Thyroid gland (tissue), 4 donors: ENCODE measurements at regions not wholly inside any gene's neighbourhood (a gene's known extent, or its start where the extent isn't known, plus 50 kb on each side); places are given as distances from the start of the nearest gene placed in this dataset.
A peak's percentile ranks its signal among the peaks of the same experiment; 100 is the strongest.

ENCODE experiments used
- DNase-seq, 2 donors: peaks; one replicate each; pipeline ENCODE4 v3.0.0-alpha.2; 2019
- H3K27ac ChIP-seq, 3 donors: fragments of 200-600 bp; sonication (generic); 1 replicate in 2 of 3; 2 replicates in 1 of 3; pipeline ENCODE4 v1.5.1; 2016 to 2019; ENCODE audit warnings: mild to moderate bottlenecking in 1 of 3, moderate library complexity in 1 of 3
- H3K27me3 ChIP-seq: fragments of 200-600 bp; sonication (generic); one replicate; pipeline ENCODE4 v1.5.1; 2019
- H3K36me3 ChIP-seq, 2 donors: fragments of 200-600 bp; sonication (generic); one replicate each; pipeline ENCODE4 v1.5.1; 2016 to 2019
- H3K4me1 ChIP-seq, 2 donors: fragments of 200-600 bp; sonication (generic); one replicate each; pipeline ENCODE4 v1.5.1; 2017 to 2019
- H3K4me3 ChIP-seq, 3 donors: fragments of 200-600 bp; sonication (generic); replicated peaks in 1 of 3; 1 replicate in 2 of 3; 2 replicates in 1 of 3; pipeline ENCODE4 v1.5.1; 2016; ENCODE audit warnings: mild to moderate bottlenecking in 1 of 3
- H3K9me3 ChIP-seq: fragments of 200-600 bp; sonication (generic); one replicate; pipeline ENCODE4 v1.5.1; 2017
- CTCF ChIP-seq, 6 experiments: fragments of 200-600 bp in 3 of 6; fragments of 450-650 bp in 3 of 6; sonication (generic) in 3 of 6; IDR thresholded peaks; one replicate each; pipeline ENCODE4 v1.5.1; 2016 to 2019; ENCODE audit warnings: antibody characterized with exemption in 6 of 6, mild to moderate bottlenecking in 2 of 6, inconsistent platforms in 1 of 6, moderate library complexity in 1 of 6
- POLR2A ChIP-seq, 2 donors: fragments of 450-650 bp; IDR thresholded peaks; one replicate each; pipeline ENCODE4 v1.6.1; 2017; ENCODE audit warnings: antibody characterized with exemption in 2 of 2, mild to moderate bottlenecking in 2 of 2, moderate library complexity in 1 of 2
- WGBS, 2 donors: methylation state at CpG; one replicate each; pipeline ENCODE4 v1.1.5; 2017; 5-methylcytosine and 5-hydroxymethylcytosine counted together
- intact Hi-C: fragments of 100-400 bp; cut with DNase I; formaldehyde crosslinking; loops from one replicate; pipeline ENCODE4 v1.15.1; 2023

- TF ChIP-seq POLR2A (IDR thresholded peaks at IDR 0.05) (no peak), CTCF (IDR thresholded peaks at IDR 0.05) (no peak)
- no peaks in the 10 kb centered on the region for H3K27me3 ChIP-seq
- no peak for DNase-seq
- WGBS, 2 donors: 64 to 70% methylated on average over 3 of the region's 3 CpGs
- peaks cover 0 to 21% of the 10 kb centered on the region in 2 donors for H3K4me1 ChIP-seq
- H3K36me3 ChIP-seq: no peaks in the 10 kb centered on the region
- no peak overlapping the region for H3K27ac ChIP-seq
- H3K9me3 ChIP-seq: no peaks in the 10 kb centered on the region
- intact Hi-C loops: no loop called here
- no peak overlapping the region for H3K4me3 ChIP-seq
These were observed 136.4 kb downstream of the SOCS6 start for GRCh38 chr18:70425236-70425635.

- no peak for DNase-seq
- no peaks in the 10 kb centered on the region for H3K36me3 ChIP-seq
- H3K9me3 ChIP-seq: no peaks in the 10 kb centered on the region
- intact Hi-C loops: no loop called here
- 34 to 39% methylated on average over 4 of the region's 4 CpGs for WGBS, 2 donors
- H3K27me3 ChIP-seq: no peaks in the 10 kb centered on the region
- peaks cover 0 to 21% of the 10 kb centered on the region in 2 donors for H3K4me1 ChIP-seq
- no peak overlapping the region for H3K27ac ChIP-seq
- H3K4me3 ChIP-seq: no peak overlapping the region
- TF ChIP-seq CTCF (IDR thresholded peaks at IDR 0.05) (no peak), POLR2A (IDR thresholded peaks at IDR 0.05) (no peak)
These were observed 135.1 kb downstream of the SOCS6 start for GRCh38 chr18:70423988-70424387.

GRCh38 chr18:70423120-70423519, 134.3 kb downstream of the SOCS6 start:
- H3K4me1 ChIP-seq: peaks cover 0 to 21% of the 10 kb centered on the region in 2 donors
- 56 to 61% methylated on average over 5 of the region's 5 CpGs for WGBS, 2 donors
- no peaks in the 10 kb centered on the region for H3K27me3 ChIP-seq
- H3K9me3 ChIP-seq: no peaks in the 10 kb centered on the region
- peak overlapping the region in 1 of 3 donors; percentile 32 for H3K27ac ChIP-seq
- TF ChIP-seq CTCF (IDR thresholded peaks at IDR 0.05) (no peak), POLR2A (IDR thresholded peaks at IDR 0.05) (no peak)
- intact Hi-C loops: no loop called here
- no peaks in the 10 kb centered on the region for H3K36me3 ChIP-seq
- no peak for DNase-seq
- H3K4me3 ChIP-seq: no peak overlapping the region

- DNase-seq: no peak
- Histone ChIP-seq H3K27me3 (no peaks in the 10 kb centered on the region), H3K4me1 (peaks cover 0 to 21% of the 10 kb centered on the region in 2 donors), H3K4me3 (no peak overlapping the region), H3K9me3 (no peaks in the 10 kb centered on the region), H3K36me3 (no peaks in the 10 kb centered on the region), H3K27ac (peak overlapping the region in 1 of 3 donors; percentile 32)
- TF ChIP-seq CTCF (IDR thresholded peaks at IDR 0.05) (no peak), POLR2A (IDR thresholded peaks at IDR 0.05) (no peak)
- 64 to 67% methylated on average over 1 of the region's 1 CpG for WGBS, 2 donors
- intact Hi-C loops: no loop called here
These were observed 133.6 kb downstream of the SOCS6 start for GRCh38 chr18:70422391-70422965.

- H3K36me3 ChIP-seq: no peaks in the 10 kb centered on the region
- H3K9me3 ChIP-seq: no peaks in the 10 kb centered on the region
- TF ChIP-seq POLR2A (IDR thresholded peaks at IDR 0.05) (no peak), CTCF (IDR thresholded peaks at IDR 0.05) (no peak)
- peak; percentile 29 to 41 for DNase-seq
- intact Hi-C loops: no loop called here
- no peak overlapping the region for H3K27ac ChIP-seq
- peaks cover 0 to 21% of the 10 kb centered on the region in 2 donors for H3K4me1 ChIP-seq
- 67 to 68% methylated on average over 8 of the region's 8 CpGs for whole genome bisulfite sequencing, 2 donors
- H3K27me3 ChIP-seq: no peaks in the 10 kb centered on the region
- H3K4me3 ChIP-seq: no peak overlapping the region
These were observed 132.9 kb downstream of the SOCS6 start for GRCh38 chr18:70421471-70422390.
